H1 (cell line): ENCODE measurements at regions not wholly inside any gene's neighbourhood (a gene's known extent, or its start where the extent isn't known, plus 50 kb on each side); places are given as distances from the start of the nearest gene placed in this dataset.
"Not testable (repeated sequence)": the region's sequence is repeated elsewhere in the genome, so short reads cannot be mapped to it uniquely, and the experiment has no call there.

Experiments
- CTCF ChIA-PET: fragments of 300-600 bp; sonication (Branson Sonifier 250); formaldehyde crosslinking; loops from one replicate; lab custom pipeline; 2021; ENCODE audit not compliant: partially characterized antibody; lab: Charles Lee
- POLR2A ChIA-PET: fragments of 300-600 bp; sonication (Branson Sonifier 250); formaldehyde crosslinking; loops from one replicate; lab custom pipeline; 2021; ENCODE audit warnings: inconsistent platforms; ENCODE audit not compliant: partially characterized antibody; lab: Charles Lee
- DNase-seq, 2 experiments: peaks; one replicate each; pipeline versions ENCODE4 v3.0.0 to v3.0.0-alpha.2; 2010 to 2022; ENCODE audit warnings: low spot score in 2 of 2, low read depth in 1 of 2, mixed read lengths in 1 of 2
- FAIRE-seq: peaks from 2 replicates; lab custom pipeline; 2011; peaks lifted over from hg19 to GRCh38; lab: Jason Lieb, UNC
- H2AFZ ChIP-seq: 2 replicates; pipeline ENCODE4 v1.8.1; 2012; ENCODE audit warnings: low read length, inconsistent platforms
- H2AK5ac ChIP-seq: 2 replicates; pipeline ENCODE4 v1.6.1; 2013; ENCODE audit warnings: low read depth, low read length
- H2BK120ac ChIP-seq: replicated peaks from 2 replicates; pipeline ENCODE3; 2013; ENCODE audit warnings: low read depth, low read length, inconsistent platforms
- H2BK12ac ChIP-seq: 2 replicates; pipeline ENCODE4 v1.6.1; 2013; ENCODE audit warnings: low read depth, low read length
- H2BK15ac ChIP-seq: 2 replicates; pipeline ENCODE4 v1.6.1; 2013; ENCODE audit warnings: low read length
- H2BK20ac ChIP-seq: 2 replicates; pipeline ENCODE4 v1.6.1; 2013; ENCODE audit warnings: low read length
- H2BK5ac ChIP-seq: 2 replicates; pipeline ENCODE4 v1.6.1; 2013; ENCODE audit warnings: low read depth, low read length
- H3K14ac ChIP-seq: 2 replicates; pipeline ENCODE4 v1.6.1; 2013; ENCODE audit warnings: inconsistent platforms; ENCODE audit not compliant: insufficient read length
- H3K18ac ChIP-seq: 2 replicates; pipeline ENCODE4 v1.6.1; 2013; ENCODE audit warnings: low read length; ENCODE audit errors: extremely low read depth
- H3K23ac ChIP-seq: 2 replicates; pipeline ENCODE4 v1.6.1; 2013; ENCODE audit warnings: inconsistent platforms; ENCODE audit not compliant: insufficient read length
- H3K23me2 ChIP-seq: 2 replicates; pipeline ENCODE4 v1.6.1; 2013; ENCODE audit warnings: low read depth, low read length
- H3K27ac ChIP-seq: 2 replicates; pipeline ENCODE4 v1.6.1; 2011; ENCODE audit warnings: low read depth, low read length, inconsistent platforms
- H3K27me3 ChIP-seq, 4 experiments: replicated peaks in 1 of 4; 1 replicate in 1 of 4; 2 replicates in 3 of 4; pipeline versions ENCODE4 v1.6.1 to v1.8.1; 2011 to 2013; ENCODE audit warnings: low read length in 3 of 4, mild to moderate bottlenecking in 3 of 4, inconsistent platforms in 2 of 4, mixed read lengths in 2 of 4, moderate library complexity in 1 of 4; ENCODE audit not compliant: control insufficient read depth in 3 of 4, insufficient read depth in 3 of 4; ENCODE audit errors: extremely low read depth in 1 of 4
- H3K36me3 ChIP-seq, 4 experiments: 2 replicates each; pipeline versions ENCODE4 v1.6.1 to v1.8.1; 2011 to 2013; ENCODE audit warnings: mild to moderate bottlenecking in 4 of 4, low read length in 3 of 4, moderate library complexity in 2 of 4, control low read depth in 1 of 4, inconsistent platforms in 1 of 4; ENCODE audit not compliant: insufficient read depth in 4 of 4, control insufficient read depth in 2 of 4
- H3K4ac ChIP-seq: replicated peaks from 2 replicates; pipeline ENCODE3; 2013; ENCODE audit warnings: low read length, low read depth, mixed read lengths, inconsistent platforms; ENCODE audit not compliant: insufficient read length
- H3K4me1 ChIP-seq, 4 experiments: replicated peaks in 1 of 4; 1 replicate in 1 of 4; 2 replicates in 3 of 4; pipeline versions ENCODE4 v1.6.1 to v1.8.1; 2011 to 2013; ENCODE audit warnings: low read length in 3 of 4, inconsistent platforms in 2 of 4, mixed read lengths in 1 of 4; ENCODE audit not compliant: insufficient read depth in 4 of 4, control insufficient read depth in 3 of 4
- H3K4me2 ChIP-seq, 2 experiments: 2 replicates each; pipeline versions ENCODE4 v1.6.1 to v1.8.1; 2011 to 2013; ENCODE audit warnings: low read depth in 2 of 2, low read length in 2 of 2, control low read depth in 1 of 2, inconsistent platforms in 1 of 2, mild to moderate bottlenecking in 1 of 2; ENCODE audit not compliant: insufficient read depth in 1 of 2
- H3K4me3 ChIP-seq, 4 experiments: fragments of 200-600, 300-600 bp in 1 of 4; sonication (generic), shearing (Covaris generic), sonication (Bioruptor Twin) in 1 of 4; 2 replicates each; pipeline versions ENCODE4 v1.5.1 to v1.8.1; 2011 to 2016; ENCODE audit warnings: low read length in 4 of 4, low read depth in 3 of 4, control low read depth in 2 of 4, inconsistent platforms in 2 of 4, mild to moderate bottlenecking in 2 of 4, mixed read lengths in 1 of 4, moderate library complexity in 1 of 4; ENCODE audit not compliant: insufficient read depth in 2 of 4; ENCODE audit errors: extremely low read depth in 1 of 4
- H3K56ac ChIP-seq: replicated peaks from 2 replicates; pipeline ENCODE3; 2013; ENCODE audit warnings: low read depth, mild to moderate bottlenecking, mixed read lengths, low read length, inconsistent platforms; ENCODE audit not compliant: insufficient read length
- H3K79me1 ChIP-seq: 2 replicates; pipeline ENCODE4 v1.6.1; 2013; ENCODE audit warnings: low read depth, low read length, control low read depth
- H3K79me2 ChIP-seq, 2 experiments: 2 replicates each; pipeline versions ENCODE4 v1.6.1 to v1.8.1; 2012 to 2013; ENCODE audit warnings: low read length in 2 of 2, mild to moderate bottlenecking in 2 of 2, inconsistent platforms in 1 of 2; ENCODE audit not compliant: insufficient read depth in 2 of 2, control insufficient read depth in 1 of 2
- H3K9ac ChIP-seq, 4 experiments: replicated peaks in 1 of 4; 1 replicate in 1 of 4; 2 replicates in 3 of 4; pipeline versions ENCODE4 v1.6.1 to v1.8.1; 2011 to 2013; ENCODE audit warnings: low read depth in 3 of 4, low read length in 3 of 4, control low read depth in 2 of 4, mild to moderate bottlenecking in 2 of 4, moderate library complexity in 2 of 4, inconsistent platforms in 1 of 4; ENCODE audit errors: extremely low read depth in 1 of 4
- H3K9me3 ChIP-seq, 2 experiments: 2 replicates each; pipeline versions ENCODE4 v1.6.1 to v1.8.1; 2012 to 2013; ENCODE audit warnings: mild to moderate bottlenecking in 2 of 2, moderate library complexity in 2 of 2, control low read depth in 1 of 2, inconsistent platforms in 1 of 2, low read depth in 1 of 2, low read length in 1 of 2, mixed read lengths in 1 of 2; ENCODE audit not compliant: insufficient read depth in 2 of 2
- H4K20me1 ChIP-seq, 2 experiments: replicated peaks in 1 of 2; 2 replicates each; pipeline versions ENCODE3 to v1.8.1; 2011 to 2013; ENCODE audit warnings: inconsistent platforms in 2 of 2, low read length in 2 of 2, mild to moderate bottlenecking in 1 of 2; ENCODE audit not compliant: insufficient read depth in 2 of 2, control insufficient read depth in 1 of 2
- H4K5ac ChIP-seq: 2 replicates; pipeline ENCODE4 v1.6.1; 2013; ENCODE audit warnings: low read length, low read depth, mixed read lengths, inconsistent platforms; ENCODE audit not compliant: insufficient read length
- H4K8ac ChIP-seq: 2 replicates; pipeline ENCODE4 v1.8.0; 2013; ENCODE audit warnings: mild to moderate bottlenecking, moderate library complexity, low read length, inconsistent platforms; ENCODE audit not compliant: insufficient read depth; ENCODE audit errors: extremely low read depth
- H4K91ac ChIP-seq: replicated peaks from 2 replicates; pipeline ENCODE3; 2013; ENCODE audit warnings: low read length, mixed read lengths, inconsistent platforms; ENCODE audit not compliant: insufficient read length
- WGBS, 2 experiments: shearing (Covaris generic) in 1 of 2; methylation state at CpG; one replicate each; pipeline versions ENCODE4 v1.1.6 to v1.1.7; 2013 to 2015; ENCODE audit warnings: low lambda C conversion rate in 2 of 2, mixed read lengths in 2 of 2, inconsistent platforms in 1 of 2, low coverage in 1 of 2, missing lambda C conversion rate in 1 of 2; ENCODE audit not compliant: insufficient replicate concordance in 2 of 2, insufficient coverage in 1 of 2, insufficient read length in 1 of 2; ENCODE audit errors: extremely low coverage in 1 of 2, missing lambda C conversion rate in 1 of 2; 5-methylcytosine and 5-hydroxymethylcytosine counted together

- H3K27me3 ChIP-seq, H4K8ac ChIP-seq, DNase-seq, POLR2A ChIA-PET, H3K79me1 ChIP-seq, H3K4me1 ChIP-seq, H2BK15ac ChIP-seq, H4K5ac ChIP-seq, H3K23ac ChIP-seq, H2BK5ac ChIP-seq, H3K27ac ChIP-seq, FAIRE-seq, H2BK120ac ChIP-seq, H3K14ac ChIP-seq, H3K79me2 ChIP-seq, CTCF ChIA-PET, H3K18ac ChIP-seq, H3K23me2 ChIP-seq, H2BK12ac ChIP-seq, H4K91ac ChIP-seq, H3K4ac ChIP-seq, H2BK20ac ChIP-seq, H3K4me2 ChIP-seq, H3K9ac ChIP-seq, H3K36me3 ChIP-seq, H3K4me3 ChIP-seq, H2AFZ ChIP-seq, H4K20me1 ChIP-seq, H3K56ac ChIP-seq, H2AK5ac ChIP-seq: not testable (repeated sequence)
- 75% methylated on average over 5 of the region's 5 CpGs; no CpG with 5 or more reads in 1 of the 2 experiments for WGBS, 2 experiments
- peaks cover 46 to 51% of the 10 kb centered on the region in 2 experiments for H3K9me3 ChIP-seq
Measured at GRCh38 chr11:54797906-54798305, 91.3 kb downstream of the OR4A5 start.
